ENCODE measurements at regions not wholly inside any gene's neighbourhood (a gene's known extent, or its start where the extent isn't known, plus 50 kb on each side); places are given as distances from the start of the nearest gene placed in this dataset.

DNA sequence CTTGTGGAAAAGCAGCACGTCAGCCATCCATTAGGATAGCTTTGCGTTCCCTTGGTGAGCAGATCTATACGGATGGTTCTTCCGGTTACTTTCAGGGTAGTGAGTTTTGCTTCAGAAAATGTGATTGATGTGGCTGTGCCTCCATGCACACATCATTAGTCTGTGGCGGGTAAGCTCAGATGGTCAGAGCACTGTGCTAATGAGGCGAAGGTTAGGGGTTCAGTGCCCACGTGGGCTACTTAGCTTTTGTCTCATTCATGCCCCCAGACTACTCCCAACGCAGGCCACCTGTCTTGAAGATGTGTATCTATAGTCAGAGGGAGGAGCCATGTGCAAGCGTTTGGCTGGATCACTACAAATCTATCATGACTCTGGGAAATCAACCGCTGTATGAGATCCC, 322.8 kb upstream of the POU3F3 start:
- DNase-seq = no peak
- H3K79me2 ChIP-seq (ENCODE audit: insufficient read depth) = no peaks in the 10 kb centered on the region
- H3F3A ChIP-seq (replicated peaks; ENCODE audit: insufficient read depth) = no peaks in the 10 kb centered on the region
- 63% methylated on average over 10 of the region's 10 CpGs for WGBS (ENCODE audit: low lambda C conversion rate)
- no peak overlapping the region for H3K4me2 ChIP-seq
- no peaks in the 10 kb centered on the region for H3K36me3 ChIP-seq (replicated peaks in 1 of 2; ENCODE audit: control insufficient read depth in 1 of 2, insufficient read depth in 2 of 2, low read length in 1 of 2)
- POLR2A ChIA-PET = no interaction called here
- no peak overlapping the region for H3K27ac ChIP-seq (ENCODE audit: low read depth in 2 of 2, low read length in 1 of 2)
- H2AFZ ChIP-seq (ENCODE audit: low read depth) = no peak overlapping the region
- no peaks in the 10 kb centered on the region for H3K9me2 ChIP-seq
- CTCF ChIA-PET = interaction anchor here (1.6 kb wide), 1 partner anchor 11 kb away, joined by 3 read pairs; no protein-coding TSS in a partner anchor
- no peaks in the 10 kb centered on the region for H4K20me1 ChIP-seq (ENCODE audit: insufficient read depth)
- H3K4me3 ChIP-seq (ENCODE audit: low read depth in 2 of 2, low read length in 1 of 2) = no peak overlapping the region
- no peak for TF ChIP-seq USF1 (IDR thresholded peaks at IDR 0.05; ENCODE audit: borderline replicate concordance, low read depth)
- TF ChIP-seq RAD21 (IDR thresholded peaks at IDR 0.05; ENCODE audit: low read length) = no peak
- no peak for TF ChIP-seq IRF3 (IDR thresholded peaks at IDR 0.05; ENCODE audit: low read depth, low read length)
- no peak for TF ChIP-seq RCOR1 (IDR thresholded peaks at IDR 0.05; ENCODE audit: low read length)
- no peak for TF ChIP-seq SIN3A (IDR thresholded peaks at IDR 0.05; ENCODE audit: borderline replicate concordance, low read depth, low read length)
- TF ChIP-seq NFIC (IDR thresholded peaks at IDR 0.05; ENCODE audit: borderline replicate concordance) = no peak
- TF ChIP-seq EZH2phosphoT487 (IDR thresholded peaks at IDR 0.05; ENCODE audit: borderline replicate concordance, low read depth) = no peak
- no peaks in the 10 kb centered on the region for H3K9me3 ChIP-seq
- no peaks in the 10 kb centered on the region for H3K4me1 ChIP-seq (ENCODE audit: control insufficient read depth in 1 of 2, insufficient read depth in 2 of 2, low read depth in 1 of 2, low read length in 1 of 2)
- no peaks in the 10 kb centered on the region for H3K27me3 ChIP-seq (ENCODE audit: insufficient read depth)
- H3K9ac ChIP-seq = no peak overlapping the region

- Histone ChIP-seq H3K9me2 (no peaks in the 10 kb centered on the region), H3K4me1 (ENCODE audit: control insufficient read depth in 1 of 2, insufficient read depth in 2 of 2, low read depth in 1 of 2, low read length in 1 of 2) (no peaks in the 10 kb centered on the region), H3K79me2 (ENCODE audit: insufficient read depth) (no peaks in the 10 kb centered on the region), H3K27ac (ENCODE audit: low read depth in 2 of 2, low read length in 1 of 2) (no peak overlapping the region), H3F3A (replicated peaks; ENCODE audit: insufficient read depth) (no peaks in the 10 kb centered on the region), H3K27me3 (ENCODE audit: insufficient read depth) (no peaks in the 10 kb centered on the region), H3K36me3 (replicated peaks in 1 of 2; ENCODE audit: control insufficient read depth in 1 of 2, insufficient read depth in 2 of 2, low read length in 1 of 2) (no peaks in the 10 kb centered on the region), H2AFZ (ENCODE audit: low read depth) (no peak overlapping the region), H3K9ac (no peak overlapping the region), H3K4me3 (ENCODE audit: low read depth in 2 of 2, low read length in 1 of 2) (no peak overlapping the region), H4K20me1 (ENCODE audit: insufficient read depth) (no peaks in the 10 kb centered on the region), H3K9me3 (no peaks in the 10 kb centered on the region), H3K4me2 (no peak overlapping the region)
- POLR2A ChIA-PET = no interaction called here
- DNase-seq = no peak
- TF ChIP-seq POLR2AphosphoS5 (IDR thresholded peaks at IDR 0.05; ENCODE audit: low read depth, low read length) (no peak), CHD2 (IDR thresholded peaks at IDR 0.05; ENCODE audit: low read length, partially characterized antibody) (no peak), USF2 (IDR thresholded peaks at IDR 0.05; ENCODE audit: borderline replicate concordance, low read depth, low read length) (no peak), RAD21 (IDR thresholded peaks at IDR 0.05; ENCODE audit: low read length) (no peak), RFX5 (IDR thresholded peaks at IDR 0.05; ENCODE audit: low read length) (no peak), ZBTB33 (IDR thresholded peaks at IDR 0.05; ENCODE audit: borderline replicate concordance, low read depth) (no peak), GATA2 (CRISPR knock-in tag; IDR thresholded peaks at IDR 0.05) (no peak), RXRA (IDR thresholded peaks at IDR 0.05; ENCODE audit: borderline replicate concordance, low read depth) (no peak), SMC3 (IDR thresholded peaks at IDR 0.05; ENCODE audit: low read depth, low read length) (no peak), IRF3 (IDR thresholded peaks at IDR 0.05; ENCODE audit: low read depth, low read length) (no peak), MXI1 (IDR thresholded peaks at IDR 0.05; ENCODE audit: low read depth, low read length) (no peak), REST (IDR thresholded peaks at IDR 0.05; ENCODE audit: low read depth, low read length) (no peak), JUND (IDR thresholded peaks at IDR 0.05) (no peak)
- WGBS (ENCODE audit: low lambda C conversion rate) = 19% methylated on average over 5 of the region's 5 CpGs
- CTCF ChIA-PET = no interaction called here
Measured at GRCh38 chr2:104537116-104537515, 316.8 kb upstream of the POU3F3 start.
